GM12878 (cell line): ENCODE measurements at regions not wholly inside any gene's neighbourhood (a gene's known extent, or its start where the extent isn't known, plus 50 kb on each side); places are given as distances from the start of the nearest gene placed in this dataset.

ENCODE experiments used
- ATAC-seq: fragments of 200-7000 bp; cut with Tn5 transposase; 3 replicates; pipeline ENCODE4 v1.9.1; 2020; ENCODE audit warnings: mild to moderate bottlenecking, moderate library complexity
- BruUV-seq: library from RNA; stranded (reverse); fragments of 400-500 nt; replicated peaks from 2 replicates; lab custom pipeline; 2021; lab: Mats Ljungman, UMichigan
- CTCF ChIA-PET: fragments of 300-600 bp; sonication (Branson Sonifier 250); formaldehyde crosslinking; extraction: SDS; loops from one replicate; lab custom pipeline; 2021; ENCODE audit warnings: inconsistent platforms; lab: Yijun Ruan, JAX
- POLR2A ChIA-PET: fragments of 350-600 bp; formaldehyde crosslinking; extraction: SDS; loops from one replicate; lab custom pipeline; 2021; ENCODE audit warnings: inconsistent platforms; lab: Charles Lee
- RAD21 ChIA-PET: fragments of 300-600 bp; sonication (Branson Sonifier 250); formaldehyde crosslinking; loops from one replicate; lab custom pipeline; 2023; ENCODE audit warnings: antibody characterized with exemption; ENCODE audit not compliant: unreplicated experiment; lab: Charles Lee
- SMC1A ChIA-PET: fragments of 300-600 bp; sonication (Branson Sonifier 250); formaldehyde crosslinking; loops from one replicate; lab custom pipeline; 2023; ENCODE audit not compliant: unreplicated experiment, uncharacterized antibody; lab: Charles Lee
- DNase-seq: peaks from one replicate; pipeline ENCODE4 v3.0.0-alpha.2; 2011; ENCODE audit warnings: low read depth, low spot score
- FAIRE-seq: peaks from 3 replicates; lab custom pipeline; 2011; peaks lifted over from hg19 to GRCh38; lab: Jason Lieb, UNC
- H2AFZ ChIP-seq: 2 replicates; pipeline ENCODE4 v1.6.0; 2011; ENCODE audit warnings: low read depth, low read length, control low read depth; ENCODE audit not compliant: control insufficient read depth
- H3K27ac ChIP-seq: 2 replicates; pipeline ENCODE4 v1.5.1; 2011; ENCODE audit warnings: control low read depth; ENCODE audit not compliant: control insufficient read depth, insufficient read depth
- H3K27me3 ChIP-seq, 2 experiments: replicated peaks in 1 of 2; 2 replicates each; pipeline versions ENCODE4 v1.6.0 to v1.6.1; 2011; ENCODE audit warnings: low read length in 1 of 2; ENCODE audit not compliant: control insufficient read depth in 2 of 2, insufficient read depth in 2 of 2
- H3K36me3 ChIP-seq, 2 experiments: 2 replicates each; pipeline ENCODE4 v1.5.1; 2011; ENCODE audit warnings: low read length in 1 of 2; ENCODE audit not compliant: control insufficient read depth in 2 of 2, insufficient read depth in 2 of 2
- H3K4me1 ChIP-seq: 2 replicates; pipeline ENCODE4 v1.6.1; 2011; ENCODE audit warnings: mild to moderate bottlenecking, low read length, moderate library complexity, mixed read lengths; ENCODE audit not compliant: control insufficient read depth, insufficient read depth
- H3K4me2 ChIP-seq: 2 replicates; pipeline ENCODE4 v1.6.0; 2011; ENCODE audit warnings: control low read depth; ENCODE audit not compliant: control insufficient read depth, insufficient read depth
- H3K4me3 ChIP-seq: fragments of 200-600 bp; sonication (generic); 2 replicates; pipeline ENCODE4 v1.5.1; 2016
- H3K79me2 ChIP-seq: 2 replicates; pipeline ENCODE4 v1.6.0; 2011; ENCODE audit warnings: low read length; ENCODE audit not compliant: control insufficient read depth, insufficient read depth
- H3K9ac ChIP-seq: 2 replicates; pipeline ENCODE4 v1.8.0; 2011; ENCODE audit warnings: low read length, control low read depth, mixed read lengths; ENCODE audit not compliant: control insufficient read depth, insufficient read depth
- H3K9me3 ChIP-seq: replicated peaks from 3 replicates; pipeline ENCODE4 v1.5.1; 2011; ENCODE audit warnings: mild to moderate bottlenecking, low read length; ENCODE audit not compliant: control insufficient read depth, insufficient read depth
- H4K20me1 ChIP-seq: 2 replicates; pipeline ENCODE4 v1.6.0; 2011; ENCODE audit not compliant: control insufficient read depth, insufficient read depth
- ATF7 ChIP-seq: fragments of 450-650 bp; IDR thresholded peaks from 2 replicates; pipeline ENCODE4 v1.6.1; 2016; ENCODE audit warnings: low read depth, mild to moderate bottlenecking
- CBX5 ChIP-seq: sonication (generic); IDR thresholded peaks from 2 replicates; pipeline ENCODE4 v1.6.1; 2016; ENCODE audit warnings: low read depth, moderate library complexity, mild to moderate bottlenecking, inconsistent platforms
- JUNB ChIP-seq: IDR thresholded peaks from 2 replicates; pipeline ENCODE4 v1.6.1; 2016; ENCODE audit warnings: antibody characterized with exemption, mild to moderate bottlenecking
- KDM1A ChIP-seq: fragments of 200-600 bp; sonication (generic); IDR thresholded peaks from 2 replicates; pipeline ENCODE4 v1.6.1; 2016; ENCODE audit warnings: borderline replicate concordance
- MEF2B ChIP-seq: fragments of 450-650 bp; IDR thresholded peaks from 2 replicates; pipeline ENCODE4 v1.6.1; 2018; ENCODE audit warnings: mild to moderate bottlenecking, moderate library complexity; ENCODE audit not compliant: partially characterized antibody, poor library complexity, severe bottlenecking
- POLR2AphosphoS2 ChIP-seq: IDR thresholded peaks from 2 replicates; pipeline ENCODE4 v1.6.1; 2011; ENCODE audit warnings: low read depth, mild to moderate bottlenecking, low read length, improper control_type of control experiment, moderate library complexity
- POLR2AphosphoS5 ChIP-seq: IDR thresholded peaks from 2 replicates; pipeline ENCODE4 v1.6.1; 2011; ENCODE audit warnings: mild to moderate bottlenecking, low read length, inconsistent platforms
- SREBF2 ChIP-seq: IDR thresholded peaks from 2 replicates; pipeline ENCODE4 v1.6.1; 2012; ENCODE audit warnings: mild to moderate bottlenecking, low read length
- TCF12 ChIP-seq: IDR thresholded peaks from 2 replicates; pipeline ENCODE4 v1.6.1; 2011; ENCODE audit warnings: low read depth, mild to moderate bottlenecking, low read length
- TCF3 ChIP-seq: IDR thresholded peaks from 2 replicates; pipeline ENCODE4 v1.6.1; 2012; ENCODE audit warnings: low read depth, mild to moderate bottlenecking, low read length, borderline replicate concordance; ENCODE audit not compliant: insufficient read depth
- ZNF274 ChIP-seq: IDR thresholded peaks from one replicate; pipeline ENCODE4 v1.8.0; 2011; ENCODE audit not compliant: insufficient read length, insufficient read depth
- WGBS: methylation state at CpG from one replicate; pipeline ENCODE4 v1.1.6; 2016; ENCODE audit warnings: low lambda C conversion rate; ENCODE audit not compliant: insufficient replicate concordance, insufficient coverage; ENCODE audit errors: missing lambda C conversion rate; 5-methylcytosine and 5-hydroxymethylcytosine counted together
- in situ Hi-C: fragments of 300-500 bp; cut with MboI; formaldehyde crosslinking; loops from 9 replicates; pipeline ENCODE4 v1.14.3; 2018; ENCODE audit warnings: mixed read lengths
- intact Hi-C: fragments of 100-400 bp; cut with micrococcal nuclease; formaldehyde crosslinking; loops from one replicate; pipeline ENCODE4 v1.14.2; 2022; ENCODE audit not compliant: unreplicated experiment
- TF ChIP-seq, protein P1 (sequence below): fragments of 450-650 bp; IDR thresholded peaks from 2 replicates; pipeline ENCODE4 v1.6.1; 2017; ENCODE audit warnings: mild to moderate bottlenecking, low read depth, inconsistent platforms; ENCODE audit not compliant: poor library complexity, severe bottlenecking
- TF ChIP-seq, protein P2 (sequence below): fragments of 450-650 bp; IDR thresholded peaks from 2 replicates; pipeline ENCODE4 v1.6.1; 2017; ENCODE audit warnings: low read depth, mild to moderate bottlenecking, moderate library complexity

DNA sequence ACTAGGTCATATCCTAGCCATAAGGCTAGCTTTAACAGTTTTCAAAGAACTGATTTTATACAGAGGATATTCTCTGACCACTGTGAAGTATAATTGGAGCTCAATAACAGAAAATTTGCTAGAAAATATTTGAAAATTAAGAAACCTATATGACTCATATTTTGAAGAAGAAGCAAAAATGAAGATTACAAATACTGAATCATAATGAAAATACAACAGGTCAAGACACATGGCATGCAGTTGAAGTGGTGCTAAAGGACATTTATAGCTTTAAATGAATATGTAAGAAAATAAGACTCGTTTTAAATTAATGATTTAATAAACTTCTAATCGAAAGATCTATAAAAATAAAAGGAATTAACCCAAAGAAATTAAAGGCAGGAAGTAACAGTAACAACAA lies 1234.6 kb downstream of the SLC16A7 start:
- Histone ChIP-seq H3K9ac (no peak overlapping the region), H3K4me1 (no peaks in the 10 kb centered on the region), H2AFZ (no peak overlapping the region), H3K27me3 (no peaks in the 10 kb centered on the region), H3K4me3 (no peak overlapping the region), H3K4me2 (no peak overlapping the region), H3K36me3 (no peaks in the 10 kb centered on the region), H3K79me2 (no peaks in the 10 kb centered on the region), H3K27ac (no peak overlapping the region), H3K9me3 (no peaks in the 10 kb centered on the region), H4K20me1 (no peaks in the 10 kb centered on the region)
- ChIA-PET POLR2A (interaction anchor here (0.6 kb wide), 1 partner anchor 17 kb away, joined by 3 read pairs; no protein-coding TSS in a partner anchor), SMC1A (interaction anchor here (0.6 to 1.1 kb wide), 3 partner anchors 14 to 546 kb away, joined by 3 to 4 read pairs (median 3); no protein-coding TSS in a partner anchor), CTCF (interaction anchor here (1.5 kb wide), 1 partner anchor 182 kb away, joined by 3 read pairs; no protein-coding TSS in a partner anchor), RAD21 (no interaction called here)
- WGBS, result 0% methylated on average over 2 of the region's 2 CpGs
- intact Hi-C loops (no loop called here), in situ Hi-C loops (no loop called here)
- ATAC-seq, result no peak
- TF ChIP-seq JUNB, result no peak
- TF ChIP-seq MEF2B, result no peak
- TF ChIP-seq POLR2AphosphoS2, result no peak
- DNase-seq, result no peak
- no peak for FAIRE-seq
- no TSS peak for BruUV-seq

DNA sequence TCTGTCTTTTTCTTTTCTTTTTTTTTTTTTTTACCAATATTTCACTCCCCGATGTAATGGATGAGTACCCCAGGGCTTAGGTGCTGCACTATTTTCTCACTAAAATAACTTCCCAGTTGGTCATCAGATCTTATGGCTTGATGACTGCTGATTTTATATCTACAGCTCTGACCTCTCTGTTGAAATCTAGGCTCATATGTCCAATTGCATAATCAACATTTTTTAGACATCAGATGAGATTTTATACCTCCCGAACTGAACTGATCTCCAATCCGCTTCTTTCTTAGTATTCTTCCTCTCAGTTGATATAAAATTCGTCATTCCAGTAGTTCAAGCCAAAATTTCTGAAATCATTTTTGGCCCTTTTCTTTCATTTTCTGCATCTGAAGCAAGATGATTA lies 1236.5 kb downstream of the SLC16A7 start:
- intact Hi-C loops, result no loop called here
- Histone ChIP-seq H4K20me1 (no peaks in the 10 kb centered on the region), H3K4me3 (no peak overlapping the region), H3K27ac (no peak overlapping the region), H3K4me1 (no peaks in the 10 kb centered on the region), H3K36me3 (no peaks in the 10 kb centered on the region), H3K9me3 (no peaks in the 10 kb centered on the region), H2AFZ (no peak overlapping the region), H3K79me2 (no peaks in the 10 kb centered on the region), H3K27me3 (no peaks in the 10 kb centered on the region), H3K4me2 (no peak overlapping the region), H3K9ac (no peak overlapping the region)
- POLR2A ChIA-PET, result no interaction called here
- BruUV-seq, result no TSS peak
- SMC1A ChIA-PET, result no interaction called here
- in situ Hi-C loops, result no loop called here
- RAD21 ChIA-PET, result no interaction called here
- CTCF ChIA-PET, result no interaction called here
- 32% methylated on average over 4 of the region's 4 CpGs for WGBS
- DNase-seq (no peak), FAIRE-seq (no peak), ATAC-seq (no peak)
- TF ChIP-seq, protein P1, sequence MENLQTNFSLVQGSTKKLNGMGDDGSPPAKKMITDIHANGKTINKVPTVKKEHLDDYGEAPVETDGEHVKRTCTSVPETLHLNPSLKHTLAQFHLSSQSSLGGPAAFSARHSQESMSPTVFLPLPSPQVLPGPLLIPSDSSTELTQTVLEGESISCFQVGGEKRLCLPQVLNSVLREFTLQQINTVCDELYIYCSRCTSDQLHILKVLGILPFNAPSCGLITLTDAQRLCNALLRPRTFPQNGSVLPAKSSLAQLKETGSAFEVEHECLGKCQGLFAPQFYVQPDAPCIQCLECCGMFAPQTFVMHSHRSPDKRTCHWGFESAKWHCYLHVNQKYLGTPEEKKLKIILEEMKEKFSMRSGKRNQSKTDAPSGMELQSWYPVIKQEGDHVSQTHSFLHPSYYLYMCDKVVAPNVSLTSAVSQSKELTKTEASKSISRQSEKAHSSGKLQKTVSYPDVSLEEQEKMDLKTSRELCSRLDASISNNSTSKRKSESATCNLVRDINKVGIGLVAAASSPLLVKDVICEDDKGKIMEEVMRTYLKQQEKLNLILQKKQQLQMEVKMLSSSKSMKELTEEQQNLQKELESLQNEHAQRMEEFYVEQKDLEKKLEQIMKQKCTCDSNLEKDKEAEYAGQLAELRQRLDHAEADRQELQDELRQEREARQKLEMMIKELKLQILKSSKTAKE, result no peak
- TF ChIP-seq KDM1A (no peak), TCF3 (no peak), ATF7 (no peak), JUNB (no peak), ZNF274 (no peak), SREBF2 (no peak), CBX5 (no peak), TCF12 (no peak), POLR2AphosphoS5 (no peak)
- TF ChIP-seq, protein P2, sequence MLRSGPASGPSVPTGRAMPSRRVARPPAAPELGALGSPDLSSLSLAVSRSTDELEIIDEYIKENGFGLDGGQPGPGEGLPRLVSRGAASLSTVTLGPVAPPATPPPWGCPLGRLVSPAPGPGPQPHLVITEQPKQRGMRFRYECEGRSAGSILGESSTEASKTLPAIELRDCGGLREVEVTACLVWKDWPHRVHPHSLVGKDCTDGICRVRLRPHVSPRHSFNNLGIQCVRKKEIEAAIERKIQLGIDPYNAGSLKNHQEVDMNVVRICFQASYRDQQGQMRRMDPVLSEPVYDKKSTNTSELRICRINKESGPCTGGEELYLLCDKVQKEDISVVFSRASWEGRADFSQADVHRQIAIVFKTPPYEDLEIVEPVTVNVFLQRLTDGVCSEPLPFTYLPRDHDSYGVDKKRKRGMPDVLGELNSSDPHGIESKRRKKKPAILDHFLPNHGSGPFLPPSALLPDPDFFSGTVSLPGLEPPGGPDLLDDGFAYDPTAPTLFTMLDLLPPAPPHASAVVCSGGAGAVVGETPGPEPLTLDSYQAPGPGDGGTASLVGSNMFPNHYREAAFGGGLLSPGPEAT, result no peak
